ENCODE measurements at regions not wholly inside any gene's neighbourhood (a gene's known extent, or its start where the extent isn't known, plus 50 kb on each side); places are given as distances from the start of the nearest gene placed in this dataset.

GRCh38 chrX:14083783-14084182 lies 54.1 kb upstream of the GEMIN8 start:
- H3K27ac ChIP-seq: no peak overlapping the region
- TF ChIP-seq CTCF (conservative IDR thresholded peaks at IDR 0.05): no peak

DNA sequence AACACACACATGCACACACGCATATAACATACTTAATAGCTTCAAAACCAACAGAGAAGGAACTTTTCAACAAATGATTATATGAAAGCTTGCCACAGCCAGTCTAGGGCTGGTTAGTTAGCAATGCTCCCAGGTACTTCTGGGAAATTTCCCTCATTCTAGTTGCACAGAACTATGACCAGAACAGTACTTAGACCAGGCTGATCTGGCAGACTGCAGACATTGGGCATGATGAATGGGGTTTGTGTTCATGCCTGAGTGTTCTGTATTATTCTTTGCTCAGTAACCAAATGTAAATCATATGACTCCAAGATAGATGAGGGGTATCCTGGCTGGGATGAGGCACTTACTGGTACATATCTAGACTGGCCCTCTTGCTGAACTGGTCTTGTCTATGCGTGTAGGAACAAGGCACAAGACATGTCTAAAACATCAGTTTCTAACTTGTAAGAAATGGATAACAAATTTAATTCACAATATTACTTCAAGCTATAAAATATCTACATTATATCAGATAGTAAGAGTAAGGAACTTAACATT lies 50.3 kb upstream of the GEMIN8 start:
- no peak for TF ChIP-seq CTCF (conservative IDR thresholded peaks at IDR 0.05)
- H3K27ac ChIP-seq: no peak overlapping the region

Data from VCaP (cell line).